Caco-2 (cell line): ENCODE measurements at regions not wholly inside any gene's neighbourhood (a gene's known extent, or its start where the extent isn't known, plus 50 kb on each side); places are given as distances from the start of the nearest gene placed in this dataset.

Experiments
- BruUV-seq: library from RNA; stranded (reverse); fragments of 400-500 nt; replicated peaks from 2 replicates; lab custom pipeline; 2021; lab: Mats Ljungman, UMichigan
- CTCF ChIA-PET: fragments of 300-600 bp; sonication (Branson Sonifier 250); formaldehyde crosslinking; loops from one replicate; lab custom pipeline; 2022; ENCODE audit warnings: antibody characterized with exemption; lab: Charles Lee
- POLR2A ChIA-PET: fragments of 300-600 bp; sonication (Branson Sonifier 250); formaldehyde crosslinking; loops from one replicate; lab custom pipeline; 2022; ENCODE audit warnings: antibody characterized with exemption; lab: Charles Lee
- DNase-seq, 2 experiments: peaks; one replicate each; pipeline versions ENCODE4 v3.0.0 to v3.0.0-alpha.2; 2020 to 2022
- H3K27me3 ChIP-seq: replicated peaks from 2 replicates; pipeline ENCODE4 v1.6.0; 2011; ENCODE audit warnings: low read length; ENCODE audit not compliant: control insufficient read depth, insufficient read depth
- H3K36me3 ChIP-seq: 2 replicates; pipeline ENCODE4 v1.5.1; 2011; ENCODE audit warnings: low read length; ENCODE audit not compliant: control insufficient read depth, insufficient read depth
- H3K4me1 ChIP-seq: fragments of 250-450 bp; sonication (Bioruptor Pico); 2 replicates; pipeline ENCODE4 v1.5.1; 2020; ENCODE audit warnings: mild to moderate bottlenecking
- H3K4me3 ChIP-seq: 2 replicates; pipeline ENCODE4 v1.5.1; 2011; ENCODE audit warnings: low read depth, mild to moderate bottlenecking, control low read depth, low read length
- H3K9me3 ChIP-seq: fragments of 250-450 bp; sonication (Bioruptor Pico); 2 replicates; pipeline ENCODE4 v1.5.1; 2020; ENCODE audit warnings: mild to moderate bottlenecking, moderate library complexity
- H3K27ac Mint-ChIP-seq: one replicate; pipeline ENCODE4 v1.8.0; 2022; ENCODE audit warnings: mixed read lengths; ENCODE audit not compliant: unreplicated experiment
- H3K27me3 Mint-ChIP-seq: one replicate; pipeline ENCODE4 v1.8.0; 2022; ENCODE audit warnings: mixed read lengths; ENCODE audit not compliant: insufficient read depth, unreplicated experiment
- H3K36me3 Mint-ChIP-seq: one replicate; pipeline ENCODE4 v1.8.0; 2022; ENCODE audit warnings: mild to moderate bottlenecking, mixed read lengths; ENCODE audit not compliant: insufficient read depth, unreplicated experiment
- H3K4me1 Mint-ChIP-seq: one replicate; pipeline ENCODE4 v1.8.0; 2022; ENCODE audit warnings: low read depth, mixed read lengths; ENCODE audit not compliant: unreplicated experiment
- H3K4me3 Mint-ChIP-seq: one replicate; pipeline ENCODE4 v1.8.0; 2022; ENCODE audit warnings: mild to moderate bottlenecking, moderate library complexity, mixed read lengths; ENCODE audit not compliant: unreplicated experiment
- H3K9me3 Mint-ChIP-seq: one replicate; pipeline ENCODE4 v1.8.0; 2022; ENCODE audit warnings: mixed read lengths; ENCODE audit not compliant: unreplicated experiment
- CTCF ChIP-seq, 2 experiments: fragments of 200-600 bp in 1 of 2; IDR thresholded peaks; 1 replicate in 1 of 2; 2 replicates in 1 of 2; pipeline versions ENCODE4 v1.5.1 to v1.8.0; 2011 to 2022; ENCODE audit warnings: antibody characterized with exemption in 1 of 2, control low read depth in 1 of 2, inconsistent platforms in 1 of 2, low read depth in 1 of 2, low read length in 1 of 2, mild to moderate bottlenecking in 1 of 2, moderate library complexity in 1 of 2; ENCODE audit not compliant: insufficient read depth in 1 of 2, severe bottlenecking in 1 of 2, unreplicated experiment in 1 of 2
- intact Hi-C: fragments of 100-400 bp; cut with micrococcal nuclease; formaldehyde crosslinking; loops from one replicate; pipeline ENCODE4 v1.10.0; 2022; ENCODE audit not compliant: unreplicated experiment

GRCh38 chr1:61539720-61540462 is 185.1 kb downstream of the TM2D1 start:
- no peaks in the 10 kb centered on the region for H3K9me3 Mint-ChIP-seq
- no peak for TF ChIP-seq CTCF (IDR thresholded peaks at IDR 0.05; ENCODE audit: insufficient read depth in 1 of 2, low read depth in 1 of 2, low read length in 1 of 2, severe bottlenecking in 1 of 2, unreplicated experiment in 1 of 2)
- no TSS peak for BruUV-seq
- no peak overlapping the region for H3K4me3 ChIP-seq
- POLR2A ChIA-PET = no interaction called here
- H3K36me3 ChIP-seq = no peaks in the 10 kb centered on the region
- CTCF ChIA-PET = no interaction called here
- no peak overlapping the region for H3K4me3 Mint-ChIP-seq
- DNase-seq = no peak
- intact Hi-C loops = no loop called here
- no peak overlapping the region for H3K27ac Mint-ChIP-seq
- H3K4me1 ChIP-seq = no peaks in the 10 kb centered on the region
- no peaks in the 10 kb centered on the region for H3K27me3 Mint-ChIP-seq
- H3K4me1 Mint-ChIP-seq = no peaks in the 10 kb centered on the region
- no peaks in the 10 kb centered on the region for H3K36me3 Mint-ChIP-seq
- no peaks in the 10 kb centered on the region for H3K27me3 ChIP-seq
- no peaks in the 10 kb centered on the region for H3K9me3 ChIP-seq

GRCh38 chr1:61538228-61538627 is 186.7 kb downstream of the TM2D1 start:
- H3K9me3 Mint-ChIP-seq = no peaks in the 10 kb centered on the region
- no peak overlapping the region for H3K4me3 Mint-ChIP-seq
- no peaks in the 10 kb centered on the region for H3K36me3 ChIP-seq
- no peak overlapping the region for H3K4me3 ChIP-seq
- DNase-seq = no peak
- H3K27me3 ChIP-seq = no peaks in the 10 kb centered on the region
- H3K4me1 ChIP-seq = no peaks in the 10 kb centered on the region
- no peaks in the 10 kb centered on the region for H3K9me3 ChIP-seq
- no peak for TF ChIP-seq CTCF (IDR thresholded peaks at IDR 0.05; ENCODE audit: insufficient read depth in 1 of 2, low read depth in 1 of 2, low read length in 1 of 2, severe bottlenecking in 1 of 2, unreplicated experiment in 1 of 2)
- ChIA-PET POLR2A (no interaction called here), CTCF (no interaction called here)
- intact Hi-C loops = no loop called here
- H3K27me3 Mint-ChIP-seq = no peaks in the 10 kb centered on the region
- H3K4me1 Mint-ChIP-seq = no peaks in the 10 kb centered on the region
- no peaks in the 10 kb centered on the region for H3K36me3 Mint-ChIP-seq
- H3K27ac Mint-ChIP-seq = no peak overlapping the region
- BruUV-seq = no TSS peak

GRCh38 chr1:61536174-61537108 is 188.5 kb downstream of the TM2D1 start:
- ChIA-PET POLR2A (no interaction called here), CTCF (no interaction called here)
- Mint-ChIP-seq H3K27ac (no peak overlapping the region), H3K9me3 (no peaks in the 10 kb centered on the region), H3K36me3 (no peaks in the 10 kb centered on the region), H3K27me3 (no peaks in the 10 kb centered on the region), H3K4me3 (no peak overlapping the region), H3K4me1 (no peaks in the 10 kb centered on the region)
- Histone ChIP-seq H3K36me3 (no peaks in the 10 kb centered on the region), H3K4me1 (no peaks in the 10 kb centered on the region), H3K27me3 (no peaks in the 10 kb centered on the region), H3K4me3 (no peak overlapping the region), H3K9me3 (no peaks in the 10 kb centered on the region)
- TF ChIP-seq CTCF (IDR thresholded peaks at IDR 0.05; ENCODE audit: insufficient read depth in 1 of 2, low read depth in 1 of 2, low read length in 1 of 2, severe bottlenecking in 1 of 2, unreplicated experiment in 1 of 2) = no peak
- intact Hi-C loops = no loop called here
- DNase-seq = no peak
- no TSS peak for BruUV-seq
